ENCODE measurements at regions not wholly inside any gene's neighbourhood (a gene's known extent, or its start where the extent isn't known, plus 50 kb on each side); places are given as distances from the start of the nearest gene placed in this dataset.
A peak's percentile ranks its signal among the peaks of the same experiment; 100 is the strongest.

- Mint-ChIP-seq H3K4me3 (ENCODE audit: unreplicated experiment) (no peak overlapping the region), H3K36me3 (ENCODE audit: unreplicated experiment) (no peaks in the 10 kb centered on the region), H3K27me3 (ENCODE audit: unreplicated experiment) (peaks cover 21% of the 10 kb centered on the region), H3K27ac (ENCODE audit: unreplicated experiment) (no peak overlapping the region), H3K9me3 (ENCODE audit: unreplicated experiment) (no peaks in the 10 kb centered on the region), H3K4me1 (ENCODE audit: unreplicated experiment) (no peaks in the 10 kb centered on the region)
- no peak for TF ChIP-seq CTCF (IDR thresholded peaks at IDR 0.05)
- DNase-seq (ENCODE audit: extremely low spot score, unreplicated experiment), result peak; percentile 65
These were observed 201.2 kb upstream of the ZMIZ1 start for GRCh38 chr10:78867555-78867939.

- Mint-ChIP-seq H3K27ac (ENCODE audit: unreplicated experiment) (no peak overlapping the region), H3K4me1 (ENCODE audit: unreplicated experiment) (no peaks in the 10 kb centered on the region), H3K4me3 (ENCODE audit: unreplicated experiment) (no peak overlapping the region), H3K36me3 (ENCODE audit: unreplicated experiment) (no peaks in the 10 kb centered on the region), H3K9me3 (ENCODE audit: unreplicated experiment) (no peaks in the 10 kb centered on the region), H3K27me3 (ENCODE audit: unreplicated experiment) (peaks cover 18% of the 10 kb centered on the region)
- no peak for DNase-seq (ENCODE audit: extremely low spot score, unreplicated experiment)
- TF ChIP-seq CTCF (IDR thresholded peaks at IDR 0.05), result no peak
These were observed 200.7 kb upstream of the ZMIZ1 start for GRCh38 chr10:78868048-78868447.

GRCh38 chr10:78868456-78868855, 200.3 kb upstream of the ZMIZ1 start:
- H3K27ac Mint-ChIP-seq (ENCODE audit: unreplicated experiment), result no peak overlapping the region
- no peaks in the 10 kb centered on the region for H3K4me1 Mint-ChIP-seq (ENCODE audit: unreplicated experiment)
- no peaks in the 10 kb centered on the region for H3K36me3 Mint-ChIP-seq (ENCODE audit: unreplicated experiment)
- peaks cover 17% of the 10 kb centered on the region for H3K27me3 Mint-ChIP-seq (ENCODE audit: unreplicated experiment)
- H3K9me3 Mint-ChIP-seq (ENCODE audit: unreplicated experiment), result no peaks in the 10 kb centered on the region
- no peak overlapping the region for H3K4me3 Mint-ChIP-seq (ENCODE audit: unreplicated experiment)
- DNase-seq (ENCODE audit: extremely low spot score, unreplicated experiment), result no peak
- TF ChIP-seq CTCF (IDR thresholded peaks at IDR 0.05), result no peak

- Mint-ChIP-seq H3K4me3 (ENCODE audit: unreplicated experiment) (no peak overlapping the region), H3K27me3 (ENCODE audit: unreplicated experiment) (peaks cover 20% of the 10 kb centered on the region), H3K27ac (ENCODE audit: unreplicated experiment) (no peak overlapping the region), H3K4me1 (ENCODE audit: unreplicated experiment) (no peaks in the 10 kb centered on the region), H3K9me3 (ENCODE audit: unreplicated experiment) (no peaks in the 10 kb centered on the region), H3K36me3 (ENCODE audit: unreplicated experiment) (no peaks in the 10 kb centered on the region)
- no peak for TF ChIP-seq CTCF (IDR thresholded peaks at IDR 0.05)
- peak; percentile 70 for DNase-seq (ENCODE audit: extremely low spot score, unreplicated experiment)
These were observed 199.9 kb upstream of the ZMIZ1 start for GRCh38 chr10:78868861-78869260.

- DNase-seq (ENCODE audit: extremely low spot score, unreplicated experiment), result peak; percentile 77
- H3K4me1 Mint-ChIP-seq (ENCODE audit: unreplicated experiment), result no peaks in the 10 kb centered on the region
- H3K4me3 Mint-ChIP-seq (ENCODE audit: unreplicated experiment), result no peak overlapping the region
- H3K36me3 Mint-ChIP-seq (ENCODE audit: unreplicated experiment), result no peaks in the 10 kb centered on the region
- H3K9me3 Mint-ChIP-seq (ENCODE audit: unreplicated experiment), result no peaks in the 10 kb centered on the region
- H3K27me3 Mint-ChIP-seq (ENCODE audit: unreplicated experiment), result peaks cover 30% of the 10 kb centered on the region
- H3K27ac Mint-ChIP-seq (ENCODE audit: unreplicated experiment), result no peak overlapping the region
- TF ChIP-seq CTCF (IDR thresholded peaks at IDR 0.05), result no peak
These were observed 199.0 kb upstream of the ZMIZ1 start for GRCh38 chr10:78869508-78870454.
